H9 (cell line): ENCODE measurements at regions not wholly inside any gene's neighbourhood (a gene's known extent, or its start where the extent isn't known, plus 50 kb on each side); places are given as distances from the start of the nearest gene placed in this dataset.

Experiments used
- DNase-seq: peaks from one replicate; pipeline ENCODE4 v3.0.0-alpha.2; 2017
- H2AFZ ChIP-seq: one replicate; pipeline ENCODE4 v1.6.1; 2013; ENCODE audit warnings: mild to moderate bottlenecking, low read length, control low read depth, moderate library complexity
- H2AK5ac ChIP-seq: 2 replicates; pipeline ENCODE4 v1.6.1; 2013; ENCODE audit warnings: low read length, control low read depth, mixed read lengths; ENCODE audit not compliant: insufficient read length
- H2BK120ac ChIP-seq: one replicate; pipeline ENCODE4 v1.6.1; 2013; ENCODE audit warnings: low read depth, mild to moderate bottlenecking, low read length, control low read depth, inconsistent platforms; ENCODE audit not compliant: poor library complexity, severe bottlenecking
- H2BK12ac ChIP-seq: 2 replicates; pipeline ENCODE4 v1.6.1; 2013; ENCODE audit warnings: low read length, control low read depth, mixed read lengths, low read depth; ENCODE audit not compliant: insufficient read length
- H2BK15ac ChIP-seq: 2 replicates; pipeline ENCODE4 v1.6.1; 2013; ENCODE audit warnings: low read depth, low read length, control low read depth
- H2BK20ac ChIP-seq: one replicate; pipeline ENCODE4 v1.6.1; 2013; ENCODE audit warnings: low read depth, mild to moderate bottlenecking, low read length, control low read depth, inconsistent platforms; ENCODE audit not compliant: poor library complexity, severe bottlenecking
- H2BK5ac ChIP-seq: 2 replicates; pipeline ENCODE4 v1.6.1; 2013; ENCODE audit warnings: low read length, control low read depth, mixed read lengths; ENCODE audit not compliant: insufficient read length
- H3K14ac ChIP-seq: 2 replicates; pipeline ENCODE4 v1.6.1; 2013; ENCODE audit warnings: low read length, control low read depth; ENCODE audit not compliant: insufficient read depth
- H3K18ac ChIP-seq: 2 replicates; pipeline ENCODE4 v1.6.1; 2013; ENCODE audit warnings: low read depth, mild to moderate bottlenecking, mixed read lengths, low read length, control low read depth; ENCODE audit not compliant: insufficient read length
- H3K23ac ChIP-seq: 2 replicates; pipeline ENCODE4 v1.6.1; 2013; ENCODE audit warnings: low read length, control low read depth, mixed read lengths, low read depth; ENCODE audit not compliant: insufficient read length
- H3K23me2 ChIP-seq: 2 replicates; pipeline ENCODE4 v1.6.1; 2013; ENCODE audit warnings: low read depth, mild to moderate bottlenecking, mixed read lengths, low read length, control low read depth; ENCODE audit not compliant: insufficient read length, poor library complexity, severe bottlenecking
- H3K27ac ChIP-seq: 2 replicates; pipeline ENCODE4 v1.5.1; 2013; ENCODE audit warnings: low read length, control low read depth, mixed read lengths, low read depth; ENCODE audit not compliant: insufficient read length
- H3K27me3 ChIP-seq: 2 replicates; pipeline ENCODE4 v1.6.1; 2013; ENCODE audit warnings: low read length, control low read depth, inconsistent platforms; ENCODE audit not compliant: insufficient read depth
- H3K4ac ChIP-seq: 2 replicates; pipeline ENCODE4 v1.6.1; 2013; ENCODE audit warnings: low read depth, mild to moderate bottlenecking, control low read depth, inconsistent platforms, low read length, moderate library complexity
- H3K4me1 ChIP-seq: 2 replicates; pipeline ENCODE4 v1.6.1; 2013; ENCODE audit warnings: low read length, control low read depth, inconsistent platforms; ENCODE audit not compliant: insufficient read depth
- H3K4me2 ChIP-seq: 2 replicates; pipeline ENCODE4 v1.6.1; 2013; ENCODE audit warnings: low read length, control low read depth, mixed read lengths; ENCODE audit not compliant: insufficient read length, insufficient read depth
- H3K56ac ChIP-seq: 2 replicates; pipeline ENCODE4 v1.6.1; 2013; ENCODE audit warnings: low read depth, mild to moderate bottlenecking, mixed read lengths, low read length, control low read depth; ENCODE audit not compliant: insufficient read length
- H3K79me1 ChIP-seq: 2 replicates; pipeline ENCODE4 v1.6.1; 2013; ENCODE audit warnings: low read depth, mild to moderate bottlenecking, moderate library complexity, low read length, control low read depth, inconsistent platforms; ENCODE audit not compliant: insufficient read depth, poor library complexity, severe bottlenecking
- H3K79me2 ChIP-seq: 2 replicates; pipeline ENCODE4 v1.6.1; 2013; ENCODE audit warnings: low read length, control low read depth, inconsistent platforms; ENCODE audit not compliant: insufficient read depth
- H3K9ac ChIP-seq: 2 replicates; pipeline ENCODE4 v1.6.1; 2013; ENCODE audit warnings: low read length, control low read depth, mixed read lengths; ENCODE audit not compliant: insufficient read length; ENCODE audit errors: extremely low read depth
- H3K9me3 ChIP-seq: one replicate; pipeline ENCODE4 v1.6.1; 2013; ENCODE audit warnings: low read depth, low read length, inconsistent platforms; ENCODE audit not compliant: control insufficient read depth
- H3T11ph ChIP-seq: one replicate; pipeline ENCODE4 v1.6.1; 2013; ENCODE audit warnings: mild to moderate bottlenecking, low read length, control low read depth, inconsistent platforms
- H4K20me1 ChIP-seq: one replicate; pipeline ENCODE4 v1.6.1; 2013; ENCODE audit not compliant: control insufficient read depth, insufficient read length, insufficient read depth
- H4K5ac ChIP-seq: 2 replicates; pipeline ENCODE4 v1.6.1; 2013; ENCODE audit warnings: low read depth, mild to moderate bottlenecking, mixed read lengths, low read length, control low read depth; ENCODE audit not compliant: insufficient read length
- H4K8ac ChIP-seq: replicated peaks from 2 replicates; pipeline ENCODE4 v1.6.1; 2013; ENCODE audit warnings: low read length, control low read depth, mixed read lengths, low read depth; ENCODE audit not compliant: insufficient read length
- H4K91ac ChIP-seq: 2 replicates; pipeline ENCODE4 v1.6.1; 2013; ENCODE audit warnings: low read depth, mild to moderate bottlenecking, moderate library complexity, mixed read lengths, low read length, control low read depth; ENCODE audit not compliant: insufficient read length
- H3K27ac Mint-ChIP-seq, 3 experiments: 2 replicates in 2 of 3; 3 replicates in 1 of 3; pipeline ENCODE4 v1.8.0; 2020 to 2021; ENCODE audit warnings: mixed read lengths in 3 of 3, mild to moderate bottlenecking in 1 of 3, moderate library complexity in 1 of 3
- H3K27me3 Mint-ChIP-seq: 2 replicates; pipeline ENCODE4 v1.8.0; 2021; ENCODE audit warnings: low read depth, mild to moderate bottlenecking, moderate library complexity, mixed read lengths
- H3K36me3 Mint-ChIP-seq, 3 experiments: 2 replicates in 2 of 3; 3 replicates in 1 of 3; pipeline ENCODE4 v1.8.0; 2020 to 2021; ENCODE audit warnings: low read depth in 3 of 3, mixed read lengths in 3 of 3; ENCODE audit not compliant: insufficient read depth in 1 of 3
- H3K4me1 Mint-ChIP-seq, 2 experiments: 2 replicates each; pipeline ENCODE4 v1.8.0; 2020; ENCODE audit warnings: mixed read lengths in 2 of 2
- H3K4me3 Mint-ChIP-seq, 2 experiments: 2 replicates in 1 of 2; 3 replicates in 1 of 2; pipeline ENCODE4 v1.8.0; 2020 to 2021; ENCODE audit warnings: mild to moderate bottlenecking in 2 of 2, mixed read lengths in 2 of 2, moderate library complexity in 1 of 2
- H3K9me3 Mint-ChIP-seq, 2 experiments: 2 replicates in 1 of 2; 3 replicates in 1 of 2; pipeline ENCODE4 v1.8.0; 2020; ENCODE audit warnings: mild to moderate bottlenecking in 2 of 2, mixed read lengths in 2 of 2, moderate library complexity in 1 of 2
- WGBS: extraction: QIAGEN DNeasy Blood & Tissue Kit; methylation state at CpG from one replicate; pipeline ENCODE4 v1.1.7; 2013; ENCODE audit warnings: missing lambda C conversion rate, low lambda C conversion rate, mixed read lengths; ENCODE audit not compliant: insufficient read length; ENCODE audit errors: extremely low coverage; 5-methylcytosine and 5-hydroxymethylcytosine counted together
- TF ChIP-seq, protein P1 (sequence below): fragments of 200-600 bp; sonication (generic); conservative IDR thresholded peaks from 3 replicates; pipeline ENCODE4 v1.8.0; 2021; ENCODE audit warnings: antibody characterized with exemption, mild to moderate bottlenecking

DNA sequence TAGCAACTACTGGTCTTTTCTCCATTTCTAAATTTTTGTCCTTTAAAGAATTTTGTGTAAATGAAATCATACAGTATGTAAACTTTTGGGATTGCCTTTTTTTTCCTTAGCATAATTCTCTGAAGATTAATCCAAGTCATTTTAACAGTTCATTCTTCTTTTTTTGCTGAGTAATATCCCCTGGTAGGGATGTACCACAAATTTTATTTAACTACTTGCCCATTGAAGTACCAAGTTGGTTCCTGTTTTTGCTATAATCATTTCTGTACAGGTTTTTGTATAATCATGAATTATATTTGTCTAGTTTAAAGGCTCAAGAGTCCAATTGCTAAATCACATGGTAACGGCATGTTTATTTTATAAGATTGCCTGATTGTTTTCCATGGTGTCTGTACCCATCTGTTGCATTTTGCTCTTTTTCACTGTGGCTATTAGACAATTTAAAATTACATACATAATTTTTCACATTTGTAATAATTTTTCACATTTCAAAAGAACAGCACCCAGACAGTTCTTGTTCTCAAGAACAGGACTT lies 891.1 kb downstream of the USP25 start:
- H2AFZ ChIP-seq: no peak overlapping the region
- no peak overlapping the region for H2BK20ac ChIP-seq
- H4K20me1 ChIP-seq: no peaks in the 10 kb centered on the region
- no peaks in the 10 kb centered on the region for H3K79me2 ChIP-seq
- H4K8ac ChIP-seq: no peak overlapping the region
- no peak for DNase-seq
- H2AK5ac ChIP-seq: no peak overlapping the region
- H3K14ac ChIP-seq: no peak overlapping the region
- H3K27ac ChIP-seq: no peak overlapping the region
- no peak overlapping the region for H3K56ac ChIP-seq
- Mint-ChIP-seq H3K4me3 (no peak overlapping the region), H3K9me3 (peaks cover 17 to 19% of the 10 kb centered on the region in 2 experiments), H3K4me1 (peaks cover 4 to 12% of the 10 kb centered on the region in 2 experiments), H3K36me3 (peaks cover 4 to 20% (median 6%) of the 10 kb centered on the region in 3 experiments; a peak in 5 of 7 replicates), H3K27me3 (no peaks in the 10 kb centered on the region), H3K27ac (no peak overlapping the region; a peak in 1 of 7 replicates)
- no peak overlapping the region for H3K23ac ChIP-seq
- no peak overlapping the region for H2BK12ac ChIP-seq
- WGBS: no CpG with 5 or more reads among the region's 1 CpG
- no peak overlapping the region for H3K18ac ChIP-seq
- H3K9ac ChIP-seq: no peak overlapping the region
- no peak overlapping the region for H2BK120ac ChIP-seq
- no peak overlapping the region for H3T11ph ChIP-seq
- no peaks in the 10 kb centered on the region for H3K4me1 ChIP-seq
- no peaks in the 10 kb centered on the region for H3K27me3 ChIP-seq
- H3K4ac ChIP-seq: no peak overlapping the region
- H2BK5ac ChIP-seq: no peak overlapping the region
- no peak overlapping the region for H4K91ac ChIP-seq
- no peak overlapping the region for H4K5ac ChIP-seq
- H2BK15ac ChIP-seq: no peak overlapping the region
- H3K4me2 ChIP-seq: no peak overlapping the region
- H3K79me1 ChIP-seq: no peaks in the 10 kb centered on the region
- TF ChIP-seq, protein P1, sequence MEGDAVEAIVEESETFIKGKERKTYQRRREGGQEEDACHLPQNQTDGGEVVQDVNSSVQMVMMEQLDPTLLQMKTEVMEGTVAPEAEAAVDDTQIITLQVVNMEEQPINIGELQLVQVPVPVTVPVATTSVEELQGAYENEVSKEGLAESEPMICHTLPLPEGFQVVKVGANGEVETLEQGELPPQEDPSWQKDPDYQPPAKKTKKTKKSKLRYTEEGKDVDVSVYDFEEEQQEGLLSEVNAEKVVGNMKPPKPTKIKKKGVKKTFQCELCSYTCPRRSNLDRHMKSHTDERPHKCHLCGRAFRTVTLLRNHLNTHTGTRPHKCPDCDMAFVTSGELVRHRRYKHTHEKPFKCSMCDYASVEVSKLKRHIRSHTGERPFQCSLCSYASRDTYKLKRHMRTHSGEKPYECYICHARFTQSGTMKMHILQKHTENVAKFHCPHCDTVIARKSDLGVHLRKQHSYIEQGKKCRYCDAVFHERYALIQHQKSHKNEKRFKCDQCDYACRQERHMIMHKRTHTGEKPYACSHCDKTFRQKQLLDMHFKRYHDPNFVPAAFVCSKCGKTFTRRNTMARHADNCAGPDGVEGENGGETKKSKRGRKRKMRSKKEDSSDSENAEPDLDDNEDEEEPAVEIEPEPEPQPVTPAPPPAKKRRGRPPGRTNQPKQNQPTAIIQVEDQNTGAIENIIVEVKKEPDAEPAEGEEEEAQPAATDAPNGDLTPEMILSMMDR: no peak
- no peaks in the 10 kb centered on the region for H3K9me3 ChIP-seq
- H3K23me2 ChIP-seq: no peaks in the 10 kb centered on the region
